Tibial nerve (tissue), 4 donors: ENCODE measurements at regions not wholly inside any gene's neighbourhood (a gene's known extent, or its start where the extent isn't known, plus 50 kb on each side); places are given as distances from the start of the nearest gene placed in this dataset.

Experiments
- DNase-seq, 2 donors: peaks; one replicate each; pipeline ENCODE4 v3.0.0-alpha.2; 2019; ENCODE audit warnings: low spot score in 2 of 2
- H3K27ac ChIP-seq, 4 donors: fragments of 200-600 bp; sonication (generic) in 3 of 4; one replicate each; pipeline ENCODE4 v1.5.1; 2017 to 2019; ENCODE audit warnings: mild to moderate bottlenecking in 1 of 4
- H3K27me3 ChIP-seq, 2 donors: fragments of 200-600 bp; sonication (generic) in 1 of 2; one replicate each; pipeline versions ENCODE4 v1.5.1 to v1.6.0; 2017 to 2019
- H3K36me3 ChIP-seq, 3 donors: fragments of 200-600 bp; sonication (generic); one replicate each; pipeline ENCODE4 v1.5.1; 2018 to 2019
- H3K4me1 ChIP-seq, 4 donors: fragments of 200-600 bp; sonication (generic) in 3 of 4; one replicate each; pipeline ENCODE4 v1.5.1; 2017 to 2019
- H3K4me3 ChIP-seq, 4 donors: fragments of 200-600 bp; sonication (generic) in 3 of 4; one replicate each; pipeline ENCODE4 v1.5.1; 2017 to 2019; ENCODE audit warnings: mild to moderate bottlenecking in 1 of 4, moderate library complexity in 1 of 4
- H3K9me3 ChIP-seq, 4 donors: fragments of 200-600 bp; sonication (generic) in 3 of 4; one replicate each; pipeline ENCODE4 v1.5.1; 2017 to 2019
- EP300 ChIP-seq, 2 donors: sonication (generic); formaldehyde crosslinking; IDR thresholded peaks; one replicate each; pipeline ENCODE4 v1.6.1; 2017; ENCODE audit warnings: antibody characterized with exemption in 2 of 2, mild to moderate bottlenecking in 1 of 2
- POLR2A ChIP-seq, 2 donors: fragments of 450-650 bp; IDR thresholded peaks; one replicate each; pipeline ENCODE4 v1.6.1; 2017; ENCODE audit warnings: antibody characterized with exemption in 2 of 2, mild to moderate bottlenecking in 2 of 2, moderate library complexity in 2 of 2
- WGBS, 2 donors: methylation state at CpG; one replicate each; pipeline ENCODE4 v1.1.5; 2018; 5-methylcytosine and 5-hydroxymethylcytosine counted together
- TF ChIP-seq, protein P1 (sequence below), 5 experiments: fragments of 200-600 bp in 3 of 5; fragments of 450-650 bp in 2 of 5; sonication (generic) in 3 of 5; IDR thresholded peaks; one replicate each; pipeline ENCODE4 v1.5.1; 2016 to 2019; ENCODE audit warnings: antibody characterized with exemption in 5 of 5, mild to moderate bottlenecking in 3 of 5, moderate library complexity in 2 of 5

DNA sequence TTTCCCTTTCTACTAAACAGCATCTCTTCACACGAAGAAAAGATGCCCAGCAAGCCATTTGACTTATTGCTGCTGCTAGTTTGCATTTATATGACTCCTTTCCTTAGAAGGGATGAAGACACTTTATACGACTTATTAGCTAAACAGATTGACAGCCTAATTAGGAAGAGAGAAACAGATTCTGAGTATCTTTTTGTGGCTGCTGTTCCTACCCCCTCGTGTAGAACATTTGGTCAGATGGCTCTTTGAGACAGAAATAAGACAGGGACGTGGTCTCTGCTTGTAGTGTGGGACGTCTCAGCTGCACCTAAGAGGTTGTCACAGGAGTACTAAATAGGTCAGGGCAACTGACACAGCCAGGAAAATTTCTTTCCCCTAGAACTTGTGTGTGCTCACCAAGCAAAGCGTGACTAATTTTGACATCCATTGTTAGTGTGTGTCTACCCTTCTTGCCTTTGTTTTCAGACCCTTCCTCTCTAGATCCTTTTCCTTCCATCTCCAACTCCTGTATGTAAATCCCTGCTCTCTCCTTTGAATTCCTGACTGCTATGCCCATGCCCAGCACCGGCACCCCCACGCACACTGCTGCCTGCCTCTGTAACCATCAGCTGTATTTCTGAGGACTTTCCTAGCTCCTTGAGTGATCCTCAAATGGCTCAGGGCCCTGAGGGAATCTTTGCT lies 83.2 kb downstream of the DAD1 start:
- no peaks in the 10 kb centered on the region for H3K36me3 ChIP-seq
- no peak for DNase-seq
- 68 to 77% methylated on average over 8 of the region's 8 CpGs for WGBS, 2 donors
- peaks cover 0 to 13% (median 3%) of the 10 kb centered on the region in 4 donors for H3K4me1 ChIP-seq
- H3K27ac ChIP-seq: peak overlapping the region in 1 of 4 donors; percentile 53
- no peak overlapping the region for H3K4me3 ChIP-seq
- TF ChIP-seq EP300 (IDR thresholded peaks at IDR 0.05): no peak
- no peak for TF ChIP-seq POLR2A (IDR thresholded peaks at IDR 0.05)
- TF ChIP-seq, protein P1, sequence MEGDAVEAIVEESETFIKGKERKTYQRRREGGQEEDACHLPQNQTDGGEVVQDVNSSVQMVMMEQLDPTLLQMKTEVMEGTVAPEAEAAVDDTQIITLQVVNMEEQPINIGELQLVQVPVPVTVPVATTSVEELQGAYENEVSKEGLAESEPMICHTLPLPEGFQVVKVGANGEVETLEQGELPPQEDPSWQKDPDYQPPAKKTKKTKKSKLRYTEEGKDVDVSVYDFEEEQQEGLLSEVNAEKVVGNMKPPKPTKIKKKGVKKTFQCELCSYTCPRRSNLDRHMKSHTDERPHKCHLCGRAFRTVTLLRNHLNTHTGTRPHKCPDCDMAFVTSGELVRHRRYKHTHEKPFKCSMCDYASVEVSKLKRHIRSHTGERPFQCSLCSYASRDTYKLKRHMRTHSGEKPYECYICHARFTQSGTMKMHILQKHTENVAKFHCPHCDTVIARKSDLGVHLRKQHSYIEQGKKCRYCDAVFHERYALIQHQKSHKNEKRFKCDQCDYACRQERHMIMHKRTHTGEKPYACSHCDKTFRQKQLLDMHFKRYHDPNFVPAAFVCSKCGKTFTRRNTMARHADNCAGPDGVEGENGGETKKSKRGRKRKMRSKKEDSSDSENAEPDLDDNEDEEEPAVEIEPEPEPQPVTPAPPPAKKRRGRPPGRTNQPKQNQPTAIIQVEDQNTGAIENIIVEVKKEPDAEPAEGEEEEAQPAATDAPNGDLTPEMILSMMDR (IDR thresholded peaks at IDR 0.05): no peak
- H3K27me3 ChIP-seq: no peaks in the 10 kb centered on the region
- no peaks in the 10 kb centered on the region for H3K9me3 ChIP-seq

DNA sequence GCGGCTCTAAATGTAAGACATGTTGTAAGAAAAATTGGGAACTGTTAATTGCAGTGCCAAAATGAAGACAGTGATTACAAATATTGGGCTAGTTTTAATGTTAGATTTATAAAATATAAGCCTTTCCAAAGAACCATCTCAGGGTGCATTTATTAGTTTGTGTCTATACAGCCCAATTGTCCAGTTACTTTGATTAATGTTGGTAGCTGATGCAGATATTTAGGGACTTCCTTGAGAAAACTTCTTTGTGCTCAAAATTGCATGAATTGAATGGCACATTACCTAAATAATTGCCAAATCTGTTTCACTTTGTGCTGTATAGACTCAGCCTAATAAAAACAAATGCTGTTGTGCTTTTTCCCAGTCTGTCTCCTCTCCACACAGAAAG lies 83.7 kb downstream of the DAD1 start:
- Histone ChIP-seq H3K36me3 (no peaks in the 10 kb centered on the region), H3K27ac (peak overlapping the region in 1 of 4 donors; percentile 53), H3K27me3 (no peaks in the 10 kb centered on the region), H3K4me1 (peaks cover 0 to 7% (median under 1%) of the 10 kb centered on the region in 4 donors), H3K9me3 (no peaks in the 10 kb centered on the region), H3K4me3 (no peak overlapping the region)
- no peak for TF ChIP-seq EP300 (IDR thresholded peaks at IDR 0.05)
- no peak for TF ChIP-seq POLR2A (IDR thresholded peaks at IDR 0.05)
- TF ChIP-seq, protein P1 (IDR thresholded peaks at IDR 0.05): no peak
- WGBS, 2 donors: 100% methylated on average over 1 of the region's 1 CpG
- no peak for DNase-seq

DNA sequence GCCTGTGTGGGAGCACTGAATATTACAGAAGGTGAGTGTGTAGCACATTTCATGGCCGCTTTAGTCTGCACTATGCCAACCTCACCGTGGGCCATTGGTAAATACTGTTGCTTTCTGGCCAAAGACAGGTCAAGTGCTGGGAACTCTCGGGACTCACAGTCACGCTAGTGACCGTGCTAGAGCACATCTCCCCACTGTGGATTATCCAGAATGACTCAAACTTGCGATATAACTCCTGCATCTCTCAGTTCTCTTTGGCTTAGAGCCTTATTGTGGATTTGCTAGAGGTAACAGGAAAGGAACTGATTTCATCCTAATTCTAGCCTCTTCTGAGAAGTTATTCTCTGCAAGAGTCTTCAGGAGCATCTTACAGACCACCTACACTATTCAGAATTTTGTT lies 86.5 kb downstream of the DAD1 start:
- H3K4me1 ChIP-seq: no peaks in the 10 kb centered on the region
- WGBS, 2 donors: 69 to 75% methylated on average over 6 of the region's 6 CpGs
- H3K4me3 ChIP-seq: peak overlapping the region in 1 of 4 donors; percentile 9
- DNase-seq: no peak
- no peaks in the 10 kb centered on the region for H3K36me3 ChIP-seq
- no peak overlapping the region for H3K27ac ChIP-seq
- H3K27me3 ChIP-seq: no peaks in the 10 kb centered on the region
- H3K9me3 ChIP-seq: no peaks in the 10 kb centered on the region
- TF ChIP-seq, protein P1 (IDR thresholded peaks at IDR 0.05): no peak
- TF ChIP-seq EP300 (IDR thresholded peaks at IDR 0.05): no peak
- no peak for TF ChIP-seq POLR2A (IDR thresholded peaks at IDR 0.05)

GRCh38 chr14:22502007-22502406 lies 87.0 kb downstream of the DAD1 start:
- Histone ChIP-seq H3K27me3 (no peaks in the 10 kb centered on the region), H3K36me3 (no peaks in the 10 kb centered on the region), H3K4me3 (peak overlapping the region in 1 of 4 donors; percentile 9), H3K9me3 (no peaks in the 10 kb centered on the region), H3K4me1 (no peaks in the 10 kb centered on the region), H3K27ac (peak overlapping the region in 1 of 4 donors; percentile 12)
- WGBS, 2 donors: 77 to 80% methylated on average over 9 to 10 of the region's 10 CpGs
- TF ChIP-seq EP300 (IDR thresholded peaks at IDR 0.05): no peak
- TF ChIP-seq, protein P1 (IDR thresholded peaks at IDR 0.05): no peak
- TF ChIP-seq POLR2A (IDR thresholded peaks at IDR 0.05): no peak
- DNase-seq: no peak

DNA sequence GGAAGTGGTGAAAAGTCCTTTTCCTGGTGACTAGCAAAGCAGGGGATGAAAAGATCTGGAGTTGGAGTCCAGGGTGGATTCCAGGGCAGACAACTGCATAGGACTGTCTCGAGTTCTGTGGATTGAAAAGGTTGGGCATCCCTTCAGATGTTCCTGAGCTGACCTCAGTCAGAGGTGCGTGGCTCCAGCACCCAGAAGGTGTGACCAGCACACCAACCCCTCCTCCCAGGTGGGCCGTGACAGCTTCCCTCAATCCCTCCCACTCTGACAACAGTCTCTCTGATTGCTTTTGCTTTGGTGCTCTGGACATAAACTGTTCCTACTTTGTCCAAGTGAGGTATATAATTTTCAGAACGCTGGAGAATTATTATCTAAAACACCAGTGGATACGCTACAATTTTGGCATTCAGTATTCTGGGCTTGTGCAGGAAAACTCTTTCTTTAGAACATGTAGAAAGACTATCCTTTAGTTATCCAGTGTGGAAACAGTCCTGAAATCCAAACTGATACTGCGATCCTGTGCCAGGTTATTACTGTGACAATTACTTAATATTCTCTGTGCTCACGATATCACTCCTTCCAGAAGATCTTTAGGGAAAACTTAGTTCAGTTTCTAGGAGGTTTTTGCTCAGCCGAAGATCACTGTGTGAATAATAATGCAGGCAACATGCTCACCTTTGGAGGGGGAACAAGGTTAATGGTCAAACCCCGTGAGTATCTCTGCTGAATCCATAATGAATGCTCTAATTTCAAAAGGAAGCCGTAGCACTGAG lies 87.9 kb downstream of the DAD1 start:
- no peak for DNase-seq
- Histone ChIP-seq H3K27ac (peak overlapping the region in 1 of 4 donors; percentile 12), H3K27me3 (no peaks in the 10 kb centered on the region), H3K36me3 (no peaks in the 10 kb centered on the region), H3K4me3 (peak overlapping the region in 1 of 4 donors; percentile 9), H3K4me1 (no peaks in the 10 kb centered on the region), H3K9me3 (no peaks in the 10 kb centered on the region)
- 66 to 71% methylated on average over 10 of the region's 10 CpGs for WGBS, 2 donors
- TF ChIP-seq EP300 (IDR thresholded peaks at IDR 0.05) (no peak), POLR2A (IDR thresholded peaks at IDR 0.05) (no peak)
- TF ChIP-seq, protein P1 (IDR thresholded peaks at IDR 0.05): no peak
